ENCODE measurements at regions not wholly inside any gene's neighbourhood (a gene's known extent, or its start where the extent isn't known, plus 50 kb on each side); places are given as distances from the start of the nearest gene placed in this dataset.

DNA sequence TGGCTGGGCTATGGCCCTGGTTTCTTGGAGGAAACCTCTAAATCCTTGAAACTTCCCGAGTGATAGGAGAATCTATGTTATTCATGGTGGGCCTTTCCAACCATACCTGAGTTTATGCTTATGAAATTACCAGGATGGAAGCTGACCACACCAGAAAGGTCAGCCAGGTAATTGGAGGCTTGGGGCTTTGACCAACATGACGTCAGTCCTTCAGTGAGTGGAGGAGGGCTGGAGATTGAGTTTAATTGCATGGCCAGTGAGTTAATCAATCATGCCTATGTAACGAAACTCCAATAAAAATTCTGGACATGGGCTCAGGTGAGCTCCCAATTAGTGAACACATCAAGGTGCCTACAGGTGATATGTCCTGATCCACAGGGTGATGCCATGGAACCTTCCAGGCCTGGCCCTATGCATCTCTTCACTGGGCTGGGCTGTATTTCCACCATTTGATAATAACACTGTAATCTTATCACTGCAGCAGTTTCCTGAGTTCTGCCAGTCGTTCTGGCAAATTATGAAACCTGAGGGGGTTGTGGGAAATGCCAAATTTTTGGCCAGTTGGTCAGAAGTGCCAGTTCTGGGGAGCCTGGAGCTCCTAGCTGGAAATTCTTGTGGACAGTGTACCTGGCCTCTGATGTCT is 106.5 kb downstream of the CDH26 start:
- Mint-ChIP-seq H3K4me3 (no peak overlapping the region), H3K27me3 (no peaks in the 10 kb centered on the region), H3K27ac (no peak overlapping the region), H3K36me3 (ENCODE audit: low read depth) (peaks cover 2% of the 10 kb centered on the region), H3K4me1 (peaks cover 17% of the 10 kb centered on the region)
- no peak for DNase-seq
- no peaks in the 10 kb centered on the region for H3K9me3 ChIP-seq (ENCODE audit: control insufficient read depth, low read length, poor library complexity, severe bottlenecking)
- ATAC-seq, result no peak

DNA sequence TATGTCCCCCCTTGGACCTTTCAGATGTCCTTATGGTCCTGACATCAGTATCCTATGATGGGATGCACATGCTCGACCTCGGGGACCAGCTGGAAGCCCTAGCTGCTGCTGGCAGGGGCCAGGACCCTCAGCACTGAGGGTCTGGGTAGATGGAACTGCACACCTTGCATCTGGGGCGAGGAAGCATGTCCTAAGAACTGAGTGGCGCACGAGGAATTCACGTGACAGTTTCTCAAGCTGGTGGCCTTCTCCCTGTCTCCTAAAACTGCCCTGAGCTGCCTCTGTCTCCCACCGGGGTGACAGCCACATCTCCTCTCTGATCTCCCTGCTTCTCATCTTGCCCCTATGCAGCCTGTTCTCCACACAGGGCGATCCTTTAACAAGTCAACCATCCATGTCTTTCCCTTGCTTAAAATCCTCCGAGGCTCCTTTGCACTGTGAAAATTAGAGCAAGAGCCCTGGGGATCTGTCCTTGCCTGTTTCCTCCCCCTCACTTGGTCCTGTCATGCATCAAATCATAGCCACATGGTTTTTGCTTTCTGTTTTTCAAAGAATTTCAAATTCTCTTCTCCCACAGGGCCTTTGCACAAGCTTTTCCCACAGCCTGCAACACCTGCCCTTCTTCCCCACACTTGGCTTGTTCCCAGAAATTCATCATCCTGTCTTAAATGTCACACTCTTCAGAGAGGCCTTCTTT is 107.7 kb downstream of the CDH26 start:
- H3K4me1 Mint-ChIP-seq, result peaks cover 14% of the 10 kb centered on the region
- peak overlapping the region; percentile 44 for H3K27ac Mint-ChIP-seq
- peaks cover 2% of the 10 kb centered on the region for H3K36me3 Mint-ChIP-seq (ENCODE audit: low read depth)
- DNase-seq, result no peak
- no peaks in the 10 kb centered on the region for H3K27me3 Mint-ChIP-seq
- no peak overlapping the region for H3K4me3 Mint-ChIP-seq
- no peak for ATAC-seq
- H3K9me3 ChIP-seq (ENCODE audit: control insufficient read depth, low read length, poor library complexity, severe bottlenecking), result no peaks in the 10 kb centered on the region

DNA sequence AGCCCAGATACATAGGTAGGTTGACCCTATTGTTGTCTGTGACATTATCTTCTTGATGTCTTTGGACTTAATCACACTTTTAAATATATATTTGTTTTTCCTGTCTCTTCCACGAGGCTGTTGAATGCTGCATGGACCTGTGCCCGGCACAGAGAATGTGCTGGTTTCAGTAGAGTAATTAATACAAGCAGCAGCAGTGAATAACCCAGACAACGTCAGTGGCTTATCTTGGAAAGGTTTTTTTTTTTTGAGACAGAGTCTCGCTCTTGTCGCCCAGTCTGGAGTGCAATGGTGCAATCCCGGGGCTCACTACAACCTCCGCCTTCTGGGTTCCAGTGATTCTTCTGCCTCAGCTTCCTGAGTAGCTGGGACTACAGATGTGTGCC is 108.2 kb downstream of the CDH26 start:
- no peaks in the 10 kb centered on the region for H3K9me3 ChIP-seq (ENCODE audit: control insufficient read depth, low read length, poor library complexity, severe bottlenecking)
- no peak for DNase-seq
- peaks cover 14% of the 10 kb centered on the region for H3K4me1 Mint-ChIP-seq
- H3K27me3 Mint-ChIP-seq, result no peaks in the 10 kb centered on the region
- ATAC-seq, result no peak
- no peak overlapping the region for H3K4me3 Mint-ChIP-seq
- peak overlapping the region; percentile 44 for H3K27ac Mint-ChIP-seq
- peaks cover 2% of the 10 kb centered on the region for H3K36me3 Mint-ChIP-seq (ENCODE audit: low read depth)

DNA sequence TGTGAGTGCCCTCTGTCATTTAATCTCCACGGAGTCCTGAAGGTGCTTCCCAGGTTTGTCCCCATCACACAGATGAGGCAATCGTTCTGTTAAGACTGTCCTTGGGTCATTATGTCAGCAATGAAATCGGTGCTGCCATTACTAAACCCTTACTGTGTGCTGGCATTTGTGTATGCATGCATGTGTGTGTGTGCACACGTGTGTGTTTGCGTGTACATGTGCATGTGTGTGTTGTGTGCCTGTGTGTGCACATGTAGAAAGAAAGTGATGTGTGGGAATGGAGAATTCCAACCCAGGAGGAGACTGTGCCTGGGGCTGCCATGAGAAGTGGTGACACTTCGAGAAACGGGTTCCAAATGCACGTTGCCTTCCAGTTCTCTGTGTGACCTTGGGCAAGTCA is 110.3 kb downstream of the CDH26 start:
- Mint-ChIP-seq H3K27ac (peak overlapping the region; percentile 9), H3K4me1 (peaks cover 8% of the 10 kb centered on the region), H3K4me3 (no peak overlapping the region), H3K36me3 (ENCODE audit: low read depth) (peaks cover 2% of the 10 kb centered on the region), H3K27me3 (no peaks in the 10 kb centered on the region)
- DNase-seq (no peak), ATAC-seq (no peak)
- H3K9me3 ChIP-seq (ENCODE audit: control insufficient read depth, low read length, poor library complexity, severe bottlenecking), result no peaks in the 10 kb centered on the region

DNA sequence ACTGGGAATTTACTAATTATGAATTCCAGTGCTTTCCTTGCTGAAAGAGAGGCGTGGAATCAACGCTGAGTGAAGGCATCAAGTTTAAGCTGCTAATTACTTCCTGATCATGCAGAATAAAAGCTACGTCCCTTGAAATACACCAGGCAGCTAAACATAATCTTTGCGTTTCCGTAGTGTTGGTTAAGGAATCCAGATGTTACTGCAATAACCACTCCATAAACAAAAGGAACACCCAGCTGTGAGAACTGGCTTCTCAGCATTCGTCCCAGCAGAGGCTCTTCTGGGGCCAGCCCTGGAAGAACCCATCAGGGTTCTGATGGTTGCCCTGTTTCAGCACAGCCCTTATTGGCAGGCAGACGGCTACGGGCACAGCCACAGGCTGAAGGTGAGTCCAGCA is 111.4 kb downstream of the CDH26 start:
- ATAC-seq, result no peak
- DNase-seq, result no peak
- Mint-ChIP-seq H3K36me3 (ENCODE audit: low read depth) (peaks cover 2% of the 10 kb centered on the region), H3K4me3 (no peak overlapping the region), H3K27ac (peak overlapping the region; percentile 8), H3K4me1 (peaks cover 6% of the 10 kb centered on the region), H3K27me3 (no peaks in the 10 kb centered on the region)
- no peaks in the 10 kb centered on the region for H3K9me3 ChIP-seq (ENCODE audit: control insufficient read depth, low read length, poor library complexity, severe bottlenecking)

DNA sequence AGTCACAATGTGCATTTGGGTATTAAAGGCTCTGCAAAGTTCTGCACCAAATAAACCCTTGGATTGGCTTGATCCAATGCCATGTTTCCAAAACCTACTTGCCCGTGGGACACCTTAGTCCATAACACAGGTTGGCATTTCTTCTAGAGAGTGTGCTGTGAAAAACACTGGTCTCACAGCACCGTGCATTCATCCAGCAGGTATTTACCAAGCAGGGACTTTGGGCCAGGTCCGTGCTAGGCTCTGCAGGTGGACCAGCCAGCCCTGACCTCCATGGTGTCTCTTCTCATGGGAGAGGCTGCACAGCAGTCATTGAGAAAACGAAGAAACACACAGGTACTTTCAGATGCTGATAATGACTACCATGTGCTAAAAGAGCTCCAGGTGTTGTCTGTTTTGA is 112.6 kb downstream of the CDH26 start:
- peaks cover 8% of the 10 kb centered on the region for H3K4me1 Mint-ChIP-seq
- DNase-seq (no peak), ATAC-seq (no peak)
- no peaks in the 10 kb centered on the region for H3K27me3 Mint-ChIP-seq
- H3K9me3 ChIP-seq (ENCODE audit: control insufficient read depth, low read length, poor library complexity, severe bottlenecking), result no peaks in the 10 kb centered on the region
- no peak overlapping the region for H3K27ac Mint-ChIP-seq
- H3K4me3 Mint-ChIP-seq, result no peak overlapping the region
- H3K36me3 Mint-ChIP-seq (ENCODE audit: low read depth), result peaks cover 2% of the 10 kb centered on the region

DNA sequence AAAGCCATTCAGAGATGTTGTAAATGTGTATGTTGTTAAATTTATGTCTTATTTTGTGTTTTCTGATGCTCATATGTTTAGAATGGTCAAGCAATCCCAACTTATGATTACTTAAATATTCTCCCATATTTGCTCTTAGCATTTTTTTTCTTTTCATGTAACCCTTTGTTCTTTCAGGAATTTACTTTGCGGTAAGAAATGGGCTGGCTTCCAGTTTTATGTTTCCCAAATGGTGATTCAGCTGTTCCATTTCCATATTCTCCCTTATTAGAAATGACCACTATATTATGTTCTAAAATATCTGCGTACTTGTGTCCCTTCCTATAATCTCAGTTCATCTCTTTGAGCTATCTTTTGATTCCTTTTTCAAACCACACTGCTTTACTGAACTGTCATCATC is 113.7 kb downstream of the CDH26 start:
- Mint-ChIP-seq H3K4me3 (no peak overlapping the region), H3K4me1 (peaks cover 13% of the 10 kb centered on the region), H3K27me3 (no peaks in the 10 kb centered on the region), H3K36me3 (ENCODE audit: low read depth) (peaks cover 1% of the 10 kb centered on the region), H3K27ac (no peak overlapping the region)
- ATAC-seq (no peak), DNase-seq (no peak)
- H3K9me3 ChIP-seq (ENCODE audit: control insufficient read depth, low read length, poor library complexity, severe bottlenecking), result no peaks in the 10 kb centered on the region

DNA sequence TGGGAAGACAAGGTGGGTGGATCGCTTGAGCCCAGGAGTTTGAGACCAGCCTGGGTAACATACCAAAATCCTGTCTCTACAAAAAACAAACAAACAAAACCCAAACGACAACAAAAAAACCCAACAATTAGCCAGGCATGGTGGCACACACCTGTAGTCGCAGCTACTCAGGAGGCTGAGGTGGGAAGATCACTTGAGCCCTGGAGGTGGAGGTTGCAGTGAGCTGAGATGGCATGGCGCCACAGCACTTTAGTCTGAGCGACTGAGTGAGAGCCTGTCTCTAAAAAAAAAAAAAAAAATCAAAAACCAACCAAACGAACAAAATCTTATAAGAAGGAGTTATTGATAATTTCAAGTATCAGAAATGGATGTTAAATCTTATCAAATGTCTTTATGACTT is 114.9 kb downstream of the CDH26 start:
- Mint-ChIP-seq H3K4me3 (no peak overlapping the region), H3K4me1 (peaks cover 17% of the 10 kb centered on the region), H3K27ac (no peak overlapping the region), H3K27me3 (peaks cover 6% of the 10 kb centered on the region), H3K36me3 (ENCODE audit: low read depth) (peaks cover 2% of the 10 kb centered on the region)
- H3K9me3 ChIP-seq (ENCODE audit: control insufficient read depth, low read length, poor library complexity, severe bottlenecking), result no peaks in the 10 kb centered on the region
- DNase-seq (no peak), ATAC-seq (no peak)

DNA sequence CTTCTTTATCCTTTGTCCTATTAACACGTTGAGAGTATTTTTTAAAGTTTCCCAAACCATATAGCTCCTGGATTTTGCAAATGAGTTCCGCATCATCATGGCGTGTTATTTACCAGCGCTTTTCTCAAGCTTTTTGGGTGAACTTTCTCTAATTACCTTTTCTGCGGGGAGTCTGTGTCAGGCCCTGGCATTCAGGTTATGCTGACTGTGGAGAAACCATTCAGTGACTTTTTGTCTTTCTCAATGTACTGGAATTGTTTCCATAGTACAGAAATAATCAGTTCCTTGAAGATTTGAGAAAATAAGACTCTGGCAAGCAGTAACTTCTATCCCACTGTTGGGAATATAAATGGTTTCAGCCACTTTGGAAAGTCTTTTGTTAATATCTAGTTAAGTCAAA is 115.3 kb downstream of the CDH26 start:
- no peak overlapping the region for H3K4me3 Mint-ChIP-seq
- no peak for ATAC-seq
- peaks cover 2% of the 10 kb centered on the region for H3K36me3 Mint-ChIP-seq (ENCODE audit: low read depth)
- no peak for DNase-seq
- no peak overlapping the region for H3K27ac Mint-ChIP-seq
- peaks cover 17% of the 10 kb centered on the region for H3K4me1 Mint-ChIP-seq
- peaks cover 6% of the 10 kb centered on the region for H3K27me3 Mint-ChIP-seq
- H3K9me3 ChIP-seq (ENCODE audit: control insufficient read depth, low read length, poor library complexity, severe bottlenecking), result no peaks in the 10 kb centered on the region

DNA sequence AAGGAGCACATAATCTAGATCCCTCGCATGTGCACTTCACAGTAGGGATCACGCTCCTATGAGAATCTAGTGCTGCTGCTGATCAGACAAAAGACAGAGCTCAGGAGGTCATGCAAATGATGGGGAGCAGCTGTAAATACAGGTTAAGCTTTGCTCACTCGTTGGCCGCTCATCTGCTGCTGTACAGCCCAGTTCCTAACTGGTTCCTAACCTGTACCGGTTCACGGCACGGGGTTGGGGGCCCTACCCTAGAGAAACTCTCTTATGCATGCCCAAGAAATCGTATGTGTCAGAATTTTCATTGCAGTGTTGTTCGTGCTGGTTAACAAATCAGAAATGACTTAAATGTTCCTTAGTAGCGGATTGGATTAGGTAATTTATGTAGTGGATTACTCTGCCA is 116.1 kb downstream of the CDH26 start:
- ATAC-seq, result no peak
- no peak for DNase-seq
- H3K36me3 Mint-ChIP-seq (ENCODE audit: low read depth), result peaks cover 2% of the 10 kb centered on the region
- peaks cover 6% of the 10 kb centered on the region for H3K27me3 Mint-ChIP-seq
- H3K4me1 Mint-ChIP-seq, result peaks cover 17% of the 10 kb centered on the region
- no peaks in the 10 kb centered on the region for H3K9me3 ChIP-seq (ENCODE audit: control insufficient read depth, low read length, poor library complexity, severe bottlenecking)
- H3K4me3 Mint-ChIP-seq, result no peak overlapping the region
- H3K27ac Mint-ChIP-seq, result peak overlapping the region; percentile 74

DNA sequence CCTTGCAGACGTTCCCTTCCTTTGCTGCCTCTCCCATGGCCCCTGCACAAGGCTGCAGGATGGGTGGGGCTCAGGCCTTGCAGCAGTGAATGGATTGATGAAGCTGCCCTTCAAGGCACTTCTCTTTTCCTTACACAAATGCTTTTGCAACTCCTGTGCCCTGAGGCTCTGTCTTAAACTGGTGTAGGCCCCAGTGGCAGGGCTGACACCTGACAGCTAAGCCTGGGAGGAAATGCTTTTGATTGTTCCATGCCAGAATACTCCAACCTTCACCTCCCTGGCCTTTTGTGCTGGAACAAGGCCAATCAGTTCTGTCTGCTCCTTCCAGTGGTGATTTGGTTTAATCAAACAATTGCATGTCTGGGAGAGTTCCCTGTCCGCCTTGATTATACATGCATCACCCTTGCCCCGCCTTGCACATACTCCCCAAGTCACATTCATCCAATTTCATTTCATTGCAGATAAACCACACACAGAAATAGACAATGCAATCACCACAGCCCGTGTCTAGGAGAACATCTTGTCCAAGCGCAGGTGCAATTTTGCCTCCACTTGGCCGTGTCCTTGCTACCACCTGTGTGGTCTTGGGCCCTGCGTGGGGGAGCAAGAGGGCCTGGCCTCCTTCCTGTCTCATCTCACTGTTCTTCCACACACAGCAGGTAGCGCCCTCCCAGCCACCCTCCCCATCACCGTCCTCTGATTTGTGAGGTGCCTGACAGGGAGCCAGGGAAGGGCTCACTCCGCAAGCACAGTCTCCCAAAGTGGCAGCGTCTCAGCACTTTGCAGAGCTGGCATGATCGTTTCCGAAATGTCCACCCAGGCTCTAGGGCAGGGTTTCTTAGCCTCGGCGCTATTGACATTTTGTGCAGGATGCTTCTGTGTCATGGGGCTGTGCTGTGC is 120.4 kb downstream of the CDH26 start:
- ATAC-seq (no peak), DNase-seq (no peak)
- peaks cover 17% of the 10 kb centered on the region for H3K4me1 Mint-ChIP-seq
- H3K27me3 Mint-ChIP-seq, result peaks cover 6% of the 10 kb centered on the region
- peaks cover 2% of the 10 kb centered on the region for H3K36me3 Mint-ChIP-seq (ENCODE audit: low read depth)
- H3K4me3 Mint-ChIP-seq, result no peak overlapping the region
- H3K27ac Mint-ChIP-seq, result no peak overlapping the region
- H3K9me3 ChIP-seq (ENCODE audit: control insufficient read depth, low read length, poor library complexity, severe bottlenecking), result no peaks in the 10 kb centered on the region

DNA sequence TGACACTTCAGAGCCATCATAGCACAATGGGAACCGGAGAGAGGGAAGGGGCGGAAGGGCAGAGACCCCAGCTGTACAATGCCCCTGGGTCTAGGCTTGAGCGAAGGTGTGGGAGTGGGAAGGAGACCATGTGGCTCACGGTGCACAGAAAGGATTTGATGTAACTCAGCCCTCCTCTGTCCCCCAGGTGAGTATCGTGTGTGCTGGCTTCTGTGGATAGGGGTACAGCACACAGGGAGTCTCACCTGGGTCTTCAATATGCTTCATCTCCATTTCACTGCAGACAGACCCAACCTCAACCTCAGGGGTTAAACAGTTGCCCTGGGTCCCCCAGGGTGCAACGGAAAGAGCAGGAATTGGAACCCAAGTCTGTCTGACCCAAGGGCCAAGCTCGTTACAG is 122.2 kb downstream of the CDH26 start:
- DNase-seq, result no peak
- no peak overlapping the region for H3K27ac Mint-ChIP-seq
- no peaks in the 10 kb centered on the region for H3K9me3 ChIP-seq (ENCODE audit: control insufficient read depth, low read length, poor library complexity, severe bottlenecking)
- no peak for ATAC-seq
- H3K4me1 Mint-ChIP-seq, result peaks cover 19% of the 10 kb centered on the region
- peaks cover 7% of the 10 kb centered on the region for H3K27me3 Mint-ChIP-seq
- H3K36me3 Mint-ChIP-seq (ENCODE audit: low read depth), result peaks cover 7% of the 10 kb centered on the region
- no peak overlapping the region for H3K4me3 Mint-ChIP-seq

DNA sequence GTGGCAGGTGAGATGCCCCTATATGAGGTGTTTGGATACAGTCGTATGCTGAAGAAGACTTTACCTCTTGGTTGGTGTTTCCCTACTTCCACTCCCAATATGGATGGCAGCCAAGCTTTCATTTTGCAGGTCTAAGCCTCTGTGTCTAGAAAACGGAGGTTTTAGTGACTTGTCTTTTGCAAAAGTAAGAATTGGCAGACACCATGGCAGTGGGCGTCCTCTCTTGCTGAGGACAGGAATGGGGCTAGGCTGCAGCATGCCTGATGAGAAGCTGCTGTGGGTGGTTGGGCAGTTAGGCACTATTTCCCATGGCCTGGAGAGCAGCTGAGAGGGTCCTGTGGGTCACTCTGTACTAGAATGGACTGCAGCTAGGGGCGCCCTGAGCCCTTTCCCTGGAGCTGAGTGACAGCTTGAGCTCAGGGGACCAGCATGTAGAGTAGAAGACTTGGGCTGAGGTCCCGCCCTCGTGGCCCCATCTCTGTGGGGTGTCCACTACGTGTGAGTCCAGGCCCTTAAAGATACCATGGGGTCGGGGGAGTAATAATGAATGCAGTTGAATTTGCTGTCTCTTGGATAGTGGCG is 127.4 kb downstream of the CDH26 start:
- Mint-ChIP-seq H3K36me3 (ENCODE audit: low read depth) (peaks cover 7% of the 10 kb centered on the region), H3K4me3 (no peak overlapping the region), H3K27me3 (peaks cover 35% of the 10 kb centered on the region), H3K27ac (no peak overlapping the region), H3K4me1 (peaks cover 8% of the 10 kb centered on the region)
- DNase-seq (no peak), ATAC-seq (no peak)
- H3K9me3 ChIP-seq (ENCODE audit: control insufficient read depth, low read length, poor library complexity, severe bottlenecking), result no peaks in the 10 kb centered on the region
